Osteocyte (in vitro differentiated cells): ENCODE measurements at regions not wholly inside any gene's neighbourhood (a gene's known extent, or its start where the extent isn't known, plus 50 kb on each side); places are given as distances from the start of the nearest gene placed in this dataset.

Source experiments
- DNase-seq: peaks from one replicate; pipeline ENCODE4 v3.0.0; 2021; ENCODE audit warnings: mixed read lengths; ENCODE audit not compliant: unreplicated experiment; ENCODE audit errors: extremely low spot score
- H3K27ac Mint-ChIP-seq: one replicate; pipeline ENCODE4 v1.8.0; 2021; ENCODE audit warnings: mild to moderate bottlenecking, mixed read lengths; ENCODE audit not compliant: unreplicated experiment
- H3K27me3 Mint-ChIP-seq: one replicate; pipeline ENCODE4 v1.8.0; 2021; ENCODE audit warnings: mixed read lengths; ENCODE audit not compliant: unreplicated experiment
- H3K36me3 Mint-ChIP-seq: one replicate; pipeline ENCODE4 v1.8.0; 2021; ENCODE audit warnings: mixed read lengths; ENCODE audit not compliant: unreplicated experiment
- H3K4me1 Mint-ChIP-seq: one replicate; pipeline ENCODE4 v1.8.0; 2021; ENCODE audit warnings: mixed read lengths; ENCODE audit not compliant: unreplicated experiment
- H3K4me3 Mint-ChIP-seq: one replicate; pipeline ENCODE4 v1.8.0; 2021; ENCODE audit warnings: mild to moderate bottlenecking, moderate library complexity, mixed read lengths; ENCODE audit not compliant: unreplicated experiment
- H3K9me3 Mint-ChIP-seq: one replicate; pipeline ENCODE4 v1.8.0; 2021; ENCODE audit warnings: mixed read lengths; ENCODE audit not compliant: unreplicated experiment
- CTCF ChIP-seq: fragments of 200-600 bp; sonication (generic); IDR thresholded peaks from 2 replicates; pipeline ENCODE4 v1.5.0; 2021; ENCODE audit warnings: antibody characterized with exemption, mild to moderate bottlenecking, moderate library complexity

GRCh38 chr3:93746-94145 is 102.8 kb upstream of the CHL1 start:
- no peaks in the 10 kb centered on the region for H3K36me3 Mint-ChIP-seq
- no peak overlapping the region for H3K27ac Mint-ChIP-seq
- TF ChIP-seq CTCF = no peak
- H3K27me3 Mint-ChIP-seq = no peaks in the 10 kb centered on the region
- peaks cover 7% of the 10 kb centered on the region for H3K9me3 Mint-ChIP-seq
- H3K4me1 Mint-ChIP-seq = no peaks in the 10 kb centered on the region
- no peak for DNase-seq
- no peak overlapping the region for H3K4me3 Mint-ChIP-seq

- no peak for TF ChIP-seq CTCF
- no peak for DNase-seq
- H3K36me3 Mint-ChIP-seq = no peaks in the 10 kb centered on the region
- H3K4me1 Mint-ChIP-seq = no peaks in the 10 kb centered on the region
- no peak overlapping the region for H3K4me3 Mint-ChIP-seq
- peaks cover 11% of the 10 kb centered on the region for H3K9me3 Mint-ChIP-seq
- no peaks in the 10 kb centered on the region for H3K27me3 Mint-ChIP-seq
- no peak overlapping the region for H3K27ac Mint-ChIP-seq
These were observed 100.3 kb upstream of the CHL1 start for GRCh38 chr3:96259-96658.

GRCh38 chr3:97417-98258 is 98.9 kb upstream of the CHL1 start:
- no peak overlapping the region for H3K27ac Mint-ChIP-seq
- H3K9me3 Mint-ChIP-seq = peaks cover 11% of the 10 kb centered on the region
- no peaks in the 10 kb centered on the region for H3K27me3 Mint-ChIP-seq
- no peaks in the 10 kb centered on the region for H3K4me1 Mint-ChIP-seq
- no peak for TF ChIP-seq CTCF
- H3K4me3 Mint-ChIP-seq = no peak overlapping the region
- no peak for DNase-seq
- H3K36me3 Mint-ChIP-seq = no peaks in the 10 kb centered on the region

- H3K4me1 Mint-ChIP-seq = no peaks in the 10 kb centered on the region
- H3K4me3 Mint-ChIP-seq = no peak overlapping the region
- no peak for DNase-seq
- peaks cover 11% of the 10 kb centered on the region for H3K9me3 Mint-ChIP-seq
- no peak for TF ChIP-seq CTCF
- H3K36me3 Mint-ChIP-seq = no peaks in the 10 kb centered on the region
- H3K27ac Mint-ChIP-seq = no peak overlapping the region
- no peaks in the 10 kb centered on the region for H3K27me3 Mint-ChIP-seq
These were observed 98.3 kb upstream of the CHL1 start for GRCh38 chr3:98259-98654.

GRCh38 chr3:99506-99905 is 97.1 kb upstream of the CHL1 start:
- Mint-ChIP-seq H3K27ac (no peak overlapping the region), H3K27me3 (no peaks in the 10 kb centered on the region), H3K4me3 (no peak overlapping the region), H3K36me3 (no peaks in the 10 kb centered on the region), H3K4me1 (no peaks in the 10 kb centered on the region), H3K9me3 (peaks cover 9% of the 10 kb centered on the region)
- no peak for TF ChIP-seq CTCF
- no peak for DNase-seq
